C4-2B (cell line): ENCODE measurements at regions not wholly inside any gene's neighbourhood (a gene's known extent, or its start where the extent isn't known, plus 50 kb on each side); places are given as distances from the start of the nearest gene placed in this dataset.

Experiments
- ZFX ChIP-seq: fragments of 450-650 bp; IDR thresholded peaks from 2 replicates; pipeline ENCODE4 v1.6.1; 2017
- TF ChIP-seq, protein P1 (sequence below): fragments of 450-650 bp; conservative IDR thresholded peaks from 2 replicates; pipeline ENCODE4 v1.5.1; 2017; ENCODE audit warnings: mild to moderate bottlenecking

DNA sequence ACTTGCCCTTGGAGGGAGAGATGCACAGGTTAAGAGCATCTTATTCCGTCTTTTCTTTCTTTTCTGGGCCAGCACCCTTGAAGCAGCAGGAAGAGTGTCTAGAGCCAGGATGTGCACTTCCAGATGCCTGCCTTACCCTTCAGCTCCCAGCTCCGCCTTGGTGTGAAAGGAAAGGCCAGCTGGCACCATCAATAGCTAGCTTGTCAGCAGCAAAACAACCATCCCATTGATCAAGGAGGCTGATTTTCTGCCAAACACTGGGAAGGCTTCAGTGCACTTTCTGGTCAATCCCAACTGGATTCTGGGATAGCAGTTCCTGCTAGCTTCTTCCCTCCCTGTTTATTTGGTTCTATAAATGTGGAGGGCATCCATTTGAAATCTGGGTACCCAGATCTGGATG is 110.9 kb upstream of the GALNT15 start:
- TF ChIP-seq, protein P1, sequence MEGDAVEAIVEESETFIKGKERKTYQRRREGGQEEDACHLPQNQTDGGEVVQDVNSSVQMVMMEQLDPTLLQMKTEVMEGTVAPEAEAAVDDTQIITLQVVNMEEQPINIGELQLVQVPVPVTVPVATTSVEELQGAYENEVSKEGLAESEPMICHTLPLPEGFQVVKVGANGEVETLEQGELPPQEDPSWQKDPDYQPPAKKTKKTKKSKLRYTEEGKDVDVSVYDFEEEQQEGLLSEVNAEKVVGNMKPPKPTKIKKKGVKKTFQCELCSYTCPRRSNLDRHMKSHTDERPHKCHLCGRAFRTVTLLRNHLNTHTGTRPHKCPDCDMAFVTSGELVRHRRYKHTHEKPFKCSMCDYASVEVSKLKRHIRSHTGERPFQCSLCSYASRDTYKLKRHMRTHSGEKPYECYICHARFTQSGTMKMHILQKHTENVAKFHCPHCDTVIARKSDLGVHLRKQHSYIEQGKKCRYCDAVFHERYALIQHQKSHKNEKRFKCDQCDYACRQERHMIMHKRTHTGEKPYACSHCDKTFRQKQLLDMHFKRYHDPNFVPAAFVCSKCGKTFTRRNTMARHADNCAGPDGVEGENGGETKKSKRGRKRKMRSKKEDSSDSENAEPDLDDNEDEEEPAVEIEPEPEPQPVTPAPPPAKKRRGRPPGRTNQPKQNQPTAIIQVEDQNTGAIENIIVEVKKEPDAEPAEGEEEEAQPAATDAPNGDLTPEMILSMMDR = no peak
- TF ChIP-seq ZFX = no peak
